ENCODE measurements at regions not wholly inside any gene's neighbourhood (a gene's known extent, or its start where the extent isn't known, plus 50 kb on each side); places are given as distances from the start of the nearest gene placed in this dataset.

DNA sequence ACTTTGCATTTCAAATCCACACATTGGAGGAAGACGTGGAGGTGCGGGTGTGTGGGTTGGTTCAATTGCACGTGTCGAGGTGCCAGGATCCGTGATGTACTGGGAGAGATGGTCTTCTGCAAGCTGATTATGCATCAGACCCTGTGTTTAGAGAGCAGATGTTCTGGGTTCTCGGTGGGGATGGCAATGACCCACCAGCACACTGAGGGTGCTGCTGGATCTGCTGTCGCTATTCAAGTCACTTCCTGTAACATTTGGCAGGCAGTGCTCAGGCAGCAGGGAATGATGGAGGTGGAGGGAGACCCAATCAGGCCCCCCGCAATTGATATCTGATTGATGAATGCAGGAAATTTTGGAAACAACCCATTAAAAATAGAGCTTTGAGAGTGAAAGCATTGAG, 830.1 kb upstream of the POU3F3 start:
- TF ChIP-seq, protein P1, sequence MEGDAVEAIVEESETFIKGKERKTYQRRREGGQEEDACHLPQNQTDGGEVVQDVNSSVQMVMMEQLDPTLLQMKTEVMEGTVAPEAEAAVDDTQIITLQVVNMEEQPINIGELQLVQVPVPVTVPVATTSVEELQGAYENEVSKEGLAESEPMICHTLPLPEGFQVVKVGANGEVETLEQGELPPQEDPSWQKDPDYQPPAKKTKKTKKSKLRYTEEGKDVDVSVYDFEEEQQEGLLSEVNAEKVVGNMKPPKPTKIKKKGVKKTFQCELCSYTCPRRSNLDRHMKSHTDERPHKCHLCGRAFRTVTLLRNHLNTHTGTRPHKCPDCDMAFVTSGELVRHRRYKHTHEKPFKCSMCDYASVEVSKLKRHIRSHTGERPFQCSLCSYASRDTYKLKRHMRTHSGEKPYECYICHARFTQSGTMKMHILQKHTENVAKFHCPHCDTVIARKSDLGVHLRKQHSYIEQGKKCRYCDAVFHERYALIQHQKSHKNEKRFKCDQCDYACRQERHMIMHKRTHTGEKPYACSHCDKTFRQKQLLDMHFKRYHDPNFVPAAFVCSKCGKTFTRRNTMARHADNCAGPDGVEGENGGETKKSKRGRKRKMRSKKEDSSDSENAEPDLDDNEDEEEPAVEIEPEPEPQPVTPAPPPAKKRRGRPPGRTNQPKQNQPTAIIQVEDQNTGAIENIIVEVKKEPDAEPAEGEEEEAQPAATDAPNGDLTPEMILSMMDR (IDR thresholded peaks at IDR 0.05), result no peak
- Histone ChIP-seq H3K4me3 (ENCODE audit: low read length) (no peak overlapping the region), H3K27me3 (ENCODE audit: control insufficient read depth, insufficient read depth, low read length) (no peaks in the 10 kb centered on the region), H3K4me1 (ENCODE audit: control insufficient read depth, insufficient read depth, low read length) (no peaks in the 10 kb centered on the region), H3K9me3 (ENCODE audit: control insufficient read depth, insufficient read depth, low read length) (no peaks in the 10 kb centered on the region), H3K36me3 (ENCODE audit: control insufficient read depth, insufficient read depth, low read length) (no peaks in the 10 kb centered on the region), H3K27ac (ENCODE audit: low read length) (no peak overlapping the region)
- Mint-ChIP-seq H3K27ac (no peak overlapping the region), H3K4me1 (no peaks in the 10 kb centered on the region), H3K27me3 (ENCODE audit: low read depth in 2 of 2) (no peaks in the 10 kb centered on the region), H3K4me3 (no peak overlapping the region), H3K36me3 (no peaks in the 10 kb centered on the region), H3K9me3 (peaks cover 7 to 8% of the 10 kb centered on the region in 2 donors)
- WGBS (ENCODE audit: insufficient coverage), result 56% methylated on average over 8 of the region's 8 CpGs
- ATAC-seq (no peak), DNase-seq (no peak)
- intact Hi-C loops (cut with micrococcal nuclease), result no loop called here

DNA sequence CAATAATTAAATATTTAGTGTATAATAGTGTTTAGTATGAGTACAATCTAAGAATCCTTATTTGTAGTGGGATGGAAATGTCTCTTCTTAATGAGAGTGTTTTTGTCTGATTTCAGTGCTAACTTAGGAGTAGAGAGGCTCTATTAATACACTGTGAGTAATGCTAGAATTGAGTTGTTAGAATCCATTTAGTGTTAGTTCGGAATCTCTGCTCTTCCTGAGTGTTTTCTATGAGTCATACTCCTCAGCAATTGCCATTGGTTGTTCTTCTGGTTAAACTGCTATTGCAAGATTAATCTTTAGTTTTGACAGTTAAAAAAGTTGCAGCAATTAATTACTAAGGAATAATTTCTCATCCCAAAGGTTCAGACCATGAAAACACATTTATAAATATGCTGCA, 828.6 kb upstream of the POU3F3 start:
- Mint-ChIP-seq H3K4me1 (no peaks in the 10 kb centered on the region), H3K4me3 (no peak overlapping the region), H3K27ac (no peak overlapping the region), H3K27me3 (ENCODE audit: low read depth in 2 of 2) (no peaks in the 10 kb centered on the region), H3K36me3 (no peaks in the 10 kb centered on the region), H3K9me3 (peaks cover 6% of the 10 kb centered on the region in 2 donors)
- DNase-seq (no peak), ATAC-seq (no peak)
- Histone ChIP-seq H3K27ac (ENCODE audit: low read length) (no peak overlapping the region), H3K4me1 (ENCODE audit: control insufficient read depth, insufficient read depth, low read length) (no peaks in the 10 kb centered on the region), H3K4me3 (ENCODE audit: low read length) (no peak overlapping the region), H3K36me3 (ENCODE audit: control insufficient read depth, insufficient read depth, low read length) (no peaks in the 10 kb centered on the region), H3K27me3 (ENCODE audit: control insufficient read depth, insufficient read depth, low read length) (no peaks in the 10 kb centered on the region), H3K9me3 (ENCODE audit: control insufficient read depth, insufficient read depth, low read length) (no peaks in the 10 kb centered on the region)
- 85% methylated on average over 1 of the region's 1 CpG for WGBS (ENCODE audit: insufficient coverage)
- intact Hi-C loops (cut with micrococcal nuclease), result no loop called here
- TF ChIP-seq, protein P1 (IDR thresholded peaks at IDR 0.05), result no peak

DNA sequence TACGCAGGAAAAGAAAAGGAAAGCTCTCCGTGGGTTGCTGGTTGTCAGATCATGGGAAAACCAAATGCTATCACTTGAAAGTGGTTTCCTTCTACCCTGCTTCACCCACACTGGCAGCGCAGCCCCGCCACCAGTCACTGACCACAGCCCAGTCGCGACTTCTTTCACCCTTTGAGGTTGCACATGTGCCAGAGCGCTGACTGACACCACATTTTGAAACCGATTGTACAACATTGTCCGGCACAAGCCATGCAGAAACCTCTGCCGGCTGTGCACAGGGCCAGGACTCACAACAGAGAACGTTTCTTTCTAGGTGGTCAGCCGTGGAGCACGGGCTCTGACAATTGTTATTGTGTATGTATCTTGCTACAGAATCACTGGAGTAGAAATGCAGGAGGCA, 827.2 kb upstream of the POU3F3 start:
- H3K36me3 ChIP-seq (ENCODE audit: control insufficient read depth, insufficient read depth, low read length), result no peaks in the 10 kb centered on the region
- H3K4me3 Mint-ChIP-seq, result no peak overlapping the region
- ATAC-seq (no peak), DNase-seq (no peak)
- H3K27me3 Mint-ChIP-seq (ENCODE audit: low read depth in 2 of 2), result no peaks in the 10 kb centered on the region
- no peak overlapping the region for H3K4me3 ChIP-seq (ENCODE audit: low read length)
- H3K36me3 Mint-ChIP-seq, result no peaks in the 10 kb centered on the region
- peaks cover 6% of the 10 kb centered on the region in 2 donors for H3K9me3 Mint-ChIP-seq
- H3K27ac ChIP-seq (ENCODE audit: low read length), result no peak overlapping the region
- no peaks in the 10 kb centered on the region for H3K4me1 Mint-ChIP-seq
- 74% methylated on average over 12 of the region's 13 CpGs for WGBS (ENCODE audit: insufficient coverage)
- TF ChIP-seq, protein P1 (IDR thresholded peaks at IDR 0.05), result no peak
- H3K9me3 ChIP-seq (ENCODE audit: control insufficient read depth, insufficient read depth, low read length), result no peaks in the 10 kb centered on the region
- no peaks in the 10 kb centered on the region for H3K4me1 ChIP-seq (ENCODE audit: control insufficient read depth, insufficient read depth, low read length)
- H3K27me3 ChIP-seq (ENCODE audit: control insufficient read depth, insufficient read depth, low read length), result no peaks in the 10 kb centered on the region
- intact Hi-C loops (cut with micrococcal nuclease), result no loop called here
- H3K27ac Mint-ChIP-seq, result no peak overlapping the region

DNA sequence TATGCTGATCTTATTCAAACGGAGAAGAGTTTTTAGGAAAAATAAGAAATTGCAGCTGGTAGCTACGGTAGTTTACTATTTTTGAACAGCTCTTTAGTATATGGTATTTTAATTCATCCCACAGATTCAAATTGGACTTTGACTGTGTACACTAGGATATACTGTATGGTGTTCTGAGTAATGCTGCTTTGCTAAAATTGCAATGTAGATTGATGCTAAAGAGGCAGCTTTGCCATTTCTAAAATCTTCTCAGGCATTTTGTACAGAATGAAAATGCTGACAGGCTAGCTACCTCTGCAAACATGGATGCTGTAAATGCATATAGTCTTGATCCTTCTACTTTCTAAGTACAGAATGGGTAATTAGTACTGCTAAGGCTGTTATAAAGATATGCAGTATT, 826.6 kb upstream of the POU3F3 start:
- TF ChIP-seq, protein P1 (IDR thresholded peaks at IDR 0.05), result no peak
- Histone ChIP-seq H3K27me3 (ENCODE audit: control insufficient read depth, insufficient read depth, low read length) (no peaks in the 10 kb centered on the region), H3K27ac (ENCODE audit: low read length) (no peak overlapping the region), H3K9me3 (ENCODE audit: control insufficient read depth, insufficient read depth, low read length) (no peaks in the 10 kb centered on the region), H3K4me3 (ENCODE audit: low read length) (no peak overlapping the region), H3K4me1 (ENCODE audit: control insufficient read depth, insufficient read depth, low read length) (no peaks in the 10 kb centered on the region), H3K36me3 (ENCODE audit: control insufficient read depth, insufficient read depth, low read length) (no peaks in the 10 kb centered on the region)
- no peaks in the 10 kb centered on the region for H3K4me1 Mint-ChIP-seq
- peaks cover 6% of the 10 kb centered on the region in 2 donors for H3K9me3 Mint-ChIP-seq
- H3K4me3 Mint-ChIP-seq, result no peak overlapping the region
- WGBS (ENCODE audit: insufficient coverage), result 88% methylated on average over 1 of the region's 2 CpGs
- no peak overlapping the region for H3K27ac Mint-ChIP-seq
- intact Hi-C loops (cut with micrococcal nuclease), result no loop called here
- no peaks in the 10 kb centered on the region for H3K27me3 Mint-ChIP-seq (ENCODE audit: low read depth in 2 of 2)
- no peak for ATAC-seq
- DNase-seq, result no peak
- no peaks in the 10 kb centered on the region for H3K36me3 Mint-ChIP-seq

Measured in natural killer cell (primary cell).